Astrocyte of the spinal cord (primary cell): ENCODE measurements at regions not wholly inside any gene's neighbourhood (a gene's known extent, or its start where the extent isn't known, plus 50 kb on each side); places are given as distances from the start of the nearest gene placed in this dataset.
"Not testable (repeated sequence)": the region's sequence is repeated elsewhere in the genome, so short reads cannot be mapped to it uniquely, and the experiment has no call there.

Experiments
- DNase-seq: peaks from one replicate; pipeline ENCODE4 v3.0.0; 2011; ENCODE audit warnings: low read depth, low spot score
- H3K4me3 ChIP-seq: 2 replicates; pipeline ENCODE4 v1.5.1; 2011; ENCODE audit warnings: low read depth, mild to moderate bottlenecking, low read length, moderate library complexity
- CTCF ChIP-seq: IDR thresholded peaks from 2 replicates; pipeline ENCODE4 v1.5.1; 2012; ENCODE audit warnings: low read depth, mild to moderate bottlenecking, low read length, inconsistent platforms
- in situ Hi-C: cut with HindIII; loops from 2 replicates; pipeline ENCODE4 v1.10.0; 2017; ENCODE audit warnings: low sequenced_read_pairs

DNA sequence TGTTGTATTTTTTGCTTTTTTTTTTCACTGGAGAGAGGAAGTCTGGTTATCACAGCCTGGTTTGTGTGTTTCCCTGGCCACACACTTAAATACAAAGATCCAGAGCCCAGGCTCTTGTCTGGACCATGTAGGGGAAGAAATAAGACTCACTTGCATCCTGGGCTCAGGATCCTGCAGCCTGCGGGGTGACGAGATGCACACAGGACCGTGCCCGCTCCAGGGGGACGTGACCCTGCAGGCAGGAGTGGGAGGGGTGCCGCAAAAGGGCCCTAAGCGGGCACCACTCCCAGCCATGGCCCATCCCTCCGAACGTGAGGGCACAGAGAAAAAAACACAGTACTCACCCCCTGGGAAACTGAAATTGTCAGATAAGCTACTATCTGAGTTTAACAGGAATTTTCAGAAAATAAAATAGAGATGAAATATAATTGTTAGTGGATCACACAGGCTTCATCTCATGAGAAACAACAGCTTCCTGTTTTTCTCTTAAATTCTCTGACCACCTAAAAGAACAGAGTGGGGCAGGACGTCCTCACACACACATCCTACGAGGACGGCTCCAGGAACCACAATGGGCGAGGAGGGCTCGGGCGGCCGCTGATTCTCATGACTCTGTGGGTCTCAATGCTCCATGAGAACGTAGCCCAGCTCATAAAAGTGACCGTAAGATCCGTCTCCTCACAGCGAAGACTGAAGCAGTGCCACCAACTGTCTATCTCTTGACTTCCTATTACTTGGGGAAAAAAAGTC is 142.6 kb upstream of the ALKAL2 start:
- DNase-seq: no peak
- H3K4me3 ChIP-seq: no peak overlapping the region
- TF ChIP-seq CTCF: no peak
- in situ Hi-C loops: no loop called here

- in situ Hi-C loops: no loop called here
- no peak overlapping the region for H3K4me3 ChIP-seq
- DNase-seq: no peak
- no peak for TF ChIP-seq CTCF
Observed at GRCh38 chr2:429575-430254, 141.8 kb upstream of the ALKAL2 start.

GRCh38 chr2:429142-429541 is 141.3 kb upstream of the ALKAL2 start:
- no peak overlapping the region for H3K4me3 ChIP-seq
- DNase-seq: no peak
- no peak for TF ChIP-seq CTCF
- in situ Hi-C loops: no loop called here

DNA sequence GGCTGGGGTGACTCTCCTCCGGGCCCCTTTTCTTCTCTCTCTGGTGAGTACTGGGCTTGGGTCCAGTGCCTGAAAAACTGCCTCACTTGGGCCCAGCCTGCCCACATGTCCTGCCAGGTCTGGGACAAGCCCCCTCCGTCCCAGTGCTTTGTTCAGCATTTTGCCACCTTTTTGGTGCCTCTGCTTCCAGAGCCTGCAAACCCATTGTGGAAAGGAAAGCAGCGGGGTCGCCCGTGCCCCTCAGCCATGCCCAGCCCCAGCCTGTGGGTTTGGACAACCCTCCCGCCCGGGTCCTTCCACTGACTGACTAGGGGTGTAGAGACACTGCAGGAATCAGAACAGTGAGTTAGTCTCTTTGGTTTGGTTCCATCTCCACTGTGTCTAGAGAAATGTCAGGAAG is 140.7 kb upstream of the ALKAL2 start:
- no peak for DNase-seq
- H3K4me3 ChIP-seq: no peak overlapping the region
- TF ChIP-seq CTCF: no peak
- in situ Hi-C loops: no loop called here

DNA sequence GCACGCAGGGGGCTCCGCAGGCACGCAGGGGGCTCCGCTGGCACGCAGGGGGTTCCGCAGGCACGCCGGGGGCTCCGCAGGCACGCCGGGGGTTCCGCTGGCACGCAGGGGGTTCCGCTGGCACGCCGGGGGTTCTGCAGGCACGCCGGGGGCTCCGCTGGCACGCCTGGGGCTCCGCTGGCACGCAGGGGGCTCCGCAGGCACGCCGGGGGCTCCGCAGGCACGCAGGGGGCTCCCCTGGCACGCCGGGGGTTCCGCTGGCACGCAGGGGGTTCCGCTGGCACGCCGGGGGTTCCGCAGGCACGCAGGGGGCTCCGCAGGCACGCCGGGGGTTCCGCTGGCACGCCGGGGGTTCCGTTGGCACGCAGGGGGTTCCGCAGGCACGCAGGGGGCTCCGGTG is 138.8 kb upstream of the ALKAL2 start:
- H3K4me3 ChIP-seq, DNase-seq, in situ Hi-C loops: not testable (repeated sequence)

DNA sequence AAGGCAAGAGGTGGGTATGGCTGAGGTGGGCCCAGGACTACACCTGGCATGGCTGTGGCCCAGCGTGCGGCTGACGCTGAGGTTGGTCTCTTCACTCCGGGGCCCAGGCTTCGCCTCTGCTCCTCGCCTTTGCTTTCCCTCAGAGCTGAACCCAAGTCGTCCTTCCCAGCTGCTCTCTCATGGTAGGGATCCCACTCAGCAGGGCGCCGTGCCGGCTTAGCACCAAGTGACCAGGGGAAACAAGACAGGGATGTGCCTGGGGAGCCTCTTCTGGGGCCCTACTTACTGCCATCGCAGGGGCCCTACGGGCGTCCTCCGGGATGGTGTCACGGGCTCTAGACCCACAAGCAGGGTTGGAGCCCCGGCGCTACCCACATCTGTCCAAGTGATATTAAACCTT is 138.1 kb upstream of the ALKAL2 start:
- TF ChIP-seq CTCF: no peak
- no peak for DNase-seq
- in situ Hi-C loops: no loop called here
- H3K4me3 ChIP-seq: no peak overlapping the region

GRCh38 chr2:425243-425642 is 137.4 kb upstream of the ALKAL2 start:
- TF ChIP-seq CTCF: no peak
- H3K4me3 ChIP-seq: no peak overlapping the region
- in situ Hi-C loops: no loop called here
- DNase-seq: no peak
